ENCODE measurements at regions not wholly inside any gene's neighbourhood (a gene's known extent, or its start where the extent isn't known, plus 50 kb on each side); places are given as distances from the start of the nearest gene placed in this dataset.

- DNase-seq: no peak
Observed at GRCh38 chr9:14389657-14390056, 75.7 kb upstream of the NFIB start.

- no peak for DNase-seq
Observed at GRCh38 chr9:14389146-14389545, 75.2 kb upstream of the NFIB start.

- no peak for DNase-seq
Observed at GRCh38 chr9:14383773-14384172, 69.8 kb upstream of the NFIB start.

GRCh38 chr9:14383294-14383693 is 69.4 kb upstream of the NFIB start:
- peak; percentile 23 for DNase-seq

- DNase-seq: no peak
Observed at GRCh38 chr9:14380061-14380836, 66.3 kb upstream of the NFIB start.

GRCh38 chr9:14379280-14379679 is 65.3 kb upstream of the NFIB start:
- DNase-seq: no peak

- DNase-seq: no peak
Observed at GRCh38 chr9:14373706-14374105, 59.8 kb upstream of the NFIB start.

GRCh38 chr9:14373336-14373666 is 59.4 kb upstream of the NFIB start:
- DNase-seq: no peak

GRCh38 chr9:14372437-14373335 is 58.7 kb upstream of the NFIB start:
- no peak for DNase-seq

GRCh38 chr9:14369011-14369410 is 55.1 kb upstream of the NFIB start:
- DNase-seq: no peak

GRCh38 chr9:14366076-14366475 is 52.1 kb upstream of the NFIB start:
- DNase-seq: no peak

- DNase-seq: no peak
Observed at GRCh38 chr9:14365670-14366069, 51.7 kb upstream of the NFIB start.
